Endothelial cell of umbilical vein (primary cell): ENCODE measurements at regions not wholly inside any gene's neighbourhood (a gene's known extent, or its start where the extent isn't known, plus 50 kb on each side); places are given as distances from the start of the nearest gene placed in this dataset.

ENCODE experiments used
- BruUV-seq: library from RNA; stranded (reverse); fragments of 400-500 nt; replicated peaks from 2 replicates; lab custom pipeline; 2021; lab: Mats Ljungman, UMichigan
- CTCF ChIA-PET: fragments of 300-600, 350-600 bp; sonication (Branson Sonifier 250); formaldehyde crosslinking; loops from one replicate; lab custom pipeline; 2021; ENCODE audit warnings: antibody characterized with exemption, inconsistent platforms; lab: Charles Lee
- POLR2A ChIA-PET: fragments of 300-600, 350-600 bp; sonication (Branson Sonifier 250); formaldehyde crosslinking; loops from one replicate; lab custom pipeline; 2021; ENCODE audit warnings: antibody characterized with exemption, inconsistent platforms; lab: Charles Lee
- DNase-seq: peaks from one replicate; pipeline ENCODE4 v3.0.0-alpha.2; 2011; ENCODE audit warnings: low read depth, low spot score
- FAIRE-seq: peaks from 2 replicates; lab custom pipeline; 2011; peaks lifted over from hg19 to GRCh38; lab: Jason Lieb, UNC
- H2AFZ ChIP-seq: 2 replicates; pipeline ENCODE4 v1.6.0; 2012; ENCODE audit warnings: low read depth, low read length, control low read depth, inconsistent platforms
- H3K27ac ChIP-seq: 2 replicates; pipeline ENCODE4 v1.5.1; 2011; ENCODE audit warnings: low read depth, mild to moderate bottlenecking, control low read depth, low read length, moderate library complexity; ENCODE audit not compliant: insufficient read depth
- H3K27me3 ChIP-seq, 2 experiments: 2 replicates each; pipeline versions ENCODE4 v1.6.0 to v1.6.1; 2011; ENCODE audit warnings: low read length in 2 of 2, mixed read lengths in 1 of 2; ENCODE audit not compliant: control insufficient read depth in 2 of 2, insufficient read depth in 2 of 2
- H3K36me3 ChIP-seq, 2 experiments: 2 replicates in 1 of 2; 3 replicates in 1 of 2; pipeline ENCODE4 v1.5.1; 2011; ENCODE audit warnings: low read length in 2 of 2, mild to moderate bottlenecking in 1 of 2, moderate library complexity in 1 of 2; ENCODE audit not compliant: control insufficient read depth in 2 of 2, insufficient read depth in 2 of 2; ENCODE audit errors: extremely low read depth in 1 of 2
- H3K4me1 ChIP-seq: 3 replicates; pipeline ENCODE4 v1.5.1; 2011; ENCODE audit warnings: mild to moderate bottlenecking, low read length; ENCODE audit not compliant: control insufficient read depth, insufficient read depth; ENCODE audit errors: extremely low read depth
- H3K4me2 ChIP-seq: 2 replicates; pipeline ENCODE4 v1.6.1; 2011; ENCODE audit warnings: low read length, control low read depth, mixed read lengths; ENCODE audit not compliant: insufficient read depth
- H3K4me3 ChIP-seq, 3 experiments: fragments of 200-600 bp in 1 of 3; sonication (generic), shearing (Covaris generic) in 1 of 3; replicated peaks in 1 of 3; 2 replicates each; pipeline ENCODE4 v1.5.1; 2011 to 2016; ENCODE audit warnings: control low read depth in 3 of 3, low read length in 3 of 3, mild to moderate bottlenecking in 2 of 3, inconsistent platforms in 1 of 3, low read depth in 1 of 3, moderate library complexity in 1 of 3; ENCODE audit not compliant: insufficient read depth in 1 of 3
- H3K79me2 ChIP-seq: 2 replicates; pipeline ENCODE4 v1.6.0; 2012; ENCODE audit warnings: low read length, inconsistent platforms; ENCODE audit not compliant: control insufficient read depth, insufficient read depth
- H3K9ac ChIP-seq: replicated peaks from 2 replicates; pipeline ENCODE3; 2011; ENCODE audit warnings: low read length, control low read depth; ENCODE audit not compliant: insufficient read depth; ENCODE audit errors: extremely low read depth
- H3K9me1 ChIP-seq: replicated peaks from 3 replicates; pipeline ENCODE4 v1.6.0; 2011; ENCODE audit warnings: mild to moderate bottlenecking, low read length; ENCODE audit not compliant: control insufficient read depth, insufficient read depth; ENCODE audit errors: extremely low read depth
- H3K9me3 ChIP-seq: replicated peaks from 2 replicates; pipeline ENCODE4 v1.5.1; 2012; ENCODE audit warnings: low read length, inconsistent platforms; ENCODE audit not compliant: control insufficient read depth, insufficient read depth
- H4K20me1 ChIP-seq: replicated peaks from 2 replicates; pipeline ENCODE3; 2011; ENCODE audit warnings: mild to moderate bottlenecking, low read length; ENCODE audit not compliant: control insufficient read depth, insufficient read depth; ENCODE audit errors: extremely low read depth
- CTCF ChIP-seq, 2 donors: IDR thresholded peaks; 1 replicate in 1 of 2; 2 replicates in 1 of 2; pipeline ENCODE4 v1.5.1; 2011; ENCODE audit warnings: low read length in 2 of 2, mild to moderate bottlenecking in 2 of 2, moderate library complexity in 2 of 2, control low read depth in 1 of 2, inconsistent platforms in 1 of 2, low read depth in 1 of 2; ENCODE audit not compliant: insufficient read depth in 1 of 2; ENCODE audit errors: extremely low read depth in 1 of 2
- EZH2 ChIP-seq: IDR thresholded peaks from 2 replicates; pipeline ENCODE4 v1.6.1; 2012; ENCODE audit warnings: borderline replicate concordance, low read depth, mild to moderate bottlenecking, moderate library complexity, low read length, inconsistent platforms; ENCODE audit not compliant: severe bottlenecking
- FOS ChIP-seq: IDR thresholded peaks from 2 replicates; pipeline ENCODE4 v1.6.1; 2011; ENCODE audit warnings: mild to moderate bottlenecking, low read length, moderate library complexity, borderline replicate concordance; ENCODE audit not compliant: insufficient read depth
- GATA2 ChIP-seq: IDR thresholded peaks from 2 replicates; pipeline ENCODE4 v1.7.0; 2011; ENCODE audit warnings: low read depth, mild to moderate bottlenecking, moderate library complexity, mixed read lengths, low read length; ENCODE audit not compliant: insufficient read length, insufficient read depth
- JUN ChIP-seq: IDR thresholded peaks from 2 replicates; pipeline ENCODE4 v1.6.1; 2011; ENCODE audit warnings: borderline replicate concordance, low read depth; ENCODE audit not compliant: insufficient read length, insufficient read depth
- MAX ChIP-seq: IDR thresholded peaks from 2 replicates; pipeline ENCODE4 v1.6.1; 2011; ENCODE audit not compliant: insufficient read depth, insufficient read length
- MYC ChIP-seq: IDR thresholded peaks from one replicate; pipeline ENCODE4 v1.6.1; 2011; ENCODE audit warnings: mild to moderate bottlenecking, low read depth, low read length
- POLR2A ChIP-seq: IDR thresholded peaks from 2 replicates; pipeline ENCODE4 v1.6.1; 2012; ENCODE audit warnings: low read depth, mild to moderate bottlenecking, control low read depth, low read length
- POLR2AphosphoS5 ChIP-seq: IDR thresholded peaks from 2 replicates; pipeline ENCODE4 v1.6.1; 2012; ENCODE audit warnings: low read depth, mild to moderate bottlenecking, control low read depth, low read length, moderate library complexity; ENCODE audit not compliant: insufficient read depth
- dilution Hi-C: fragments of 300-500 bp; cut with MboI; formaldehyde crosslinking; loops from one replicate; pipeline ENCODE4 v1.15.0; 2019; ENCODE audit warnings: low sequenced_read_pairs; ENCODE audit not compliant: extremely low pct_ligation_motif_present
- intact Hi-C: fragments of 100-400 bp; cut with micrococcal nuclease; formaldehyde crosslinking; loops from one replicate; pipeline ENCODE4 v1.10.0; 2022

- no peak for FAIRE-seq
- ChIA-PET POLR2A (interaction anchor here (0.6 kb wide), 1 partner anchor 22 kb away, joined by 3 read pairs; no protein-coding TSS in a partner anchor), CTCF (no interaction called here)
- Histone ChIP-seq H3K4me1 (no peaks in the 10 kb centered on the region), H4K20me1 (no peaks in the 10 kb centered on the region), H2AFZ (no peak overlapping the region), H3K9ac (no peak overlapping the region), H3K9me3 (no peaks in the 10 kb centered on the region), H3K4me3 (no peak overlapping the region), H3K9me1 (no peaks in the 10 kb centered on the region), H3K79me2 (no peaks in the 10 kb centered on the region), H3K27ac (no peak overlapping the region), H3K4me2 (no peak overlapping the region), H3K27me3 (no peaks in the 10 kb centered on the region), H3K36me3 (no peaks in the 10 kb centered on the region)
- TF ChIP-seq FOS, result no peak
- TF ChIP-seq GATA2, result no peak
- TF ChIP-seq POLR2AphosphoS5, result no peak
- no peak for TF ChIP-seq MYC
- TF ChIP-seq POLR2A, result no peak
- TF ChIP-seq EZH2, result no peak
- TF ChIP-seq MAX, result no peak
- no peak for TF ChIP-seq CTCF (IDR thresholded peaks at IDR 0.05; ENCODE audit: extremely low read depth in 1 of 2, insufficient read depth in 1 of 2, low read depth in 1 of 2, low read length in 2 of 2)
- TF ChIP-seq JUN, result no peak
- intact Hi-C loops, result no loop called here
- dilution Hi-C loops, result no loop called here
- DNase-seq, result no peak
- no TSS peak for BruUV-seq
Observed at GRCh38 chr3:73739791-73740453, 115.2 kb upstream of the PDZRN3 start.
